K562 (cell line): ENCODE measurements at regions not wholly inside any gene's neighbourhood (a gene's known extent, or its start where the extent isn't known, plus 50 kb on each side); places are given as distances from the start of the nearest gene placed in this dataset.
"Not testable (repeated sequence)": the region's sequence is repeated elsewhere in the genome, so short reads cannot be mapped to it uniquely, and the experiment has no call there.

Experiments
- ATAC-seq: fragments of 200-7000 bp; cut with Tn5 transposase; 3 replicates; pipeline ENCODE4 v1.9.1; 2020; ENCODE audit warnings: moderate library complexity
- BruUV-seq: library from RNA; stranded (reverse); fragments of 400-500 nt; replicated peaks from 2 replicates; lab custom pipeline; 2021; lab: Mats Ljungman, UMichigan
- CTCF ChIA-PET: fragments of 300-600 bp; formaldehyde crosslinking; extraction: SDS; loops from one replicate; lab custom pipeline; 2021; ENCODE audit warnings: low intra/inter-chr PET ratio; lab: Yijun Ruan, JAX
- POLR2A ChIA-PET: fragments of 300-600, 350-650 bp; sonication (Branson Sonifier 250); formaldehyde crosslinking; extraction: SDS; loops from one replicate; lab custom pipeline; 2021; ENCODE audit warnings: antibody characterized with exemption, inconsistent platforms; lab: Yijun Ruan, JAX
- DNase-seq, 4 experiments: peaks; one replicate each; pipeline versions ENCODE4 v3.0.0 to v3.0.0-alpha.2; 2011 to 2018; ENCODE audit warnings: low spot score in 3 of 4, mixed read lengths in 3 of 4; ENCODE audit errors: extremely low read depth in 1 of 4
- FAIRE-seq: peaks from 2 replicates; lab custom pipeline; 2011; peaks lifted over from hg19 to GRCh38; lab: Jason Lieb, UNC
- H2AFZ ChIP-seq: 2 replicates; pipeline ENCODE4 v1.6.0; 2011; ENCODE audit warnings: low read depth, low read length, control low read depth, inconsistent platforms
- H3K27ac ChIP-seq: fragments of 200-600 bp; 3 replicates; pipeline ENCODE4 v1.8.0; 2011; ENCODE audit warnings: low read depth, mild to moderate bottlenecking, control low read depth, inconsistent platforms, low read length, moderate library complexity, mixed read lengths; ENCODE audit errors: extremely low read depth
- H3K27me3 ChIP-seq, 2 experiments: fragments of 300-600 bp in 1 of 2; 2 replicates in 1 of 2; 3 replicates in 1 of 2; pipeline versions ENCODE4 v1.6.0 to v1.8.0; 2011; ENCODE audit warnings: inconsistent platforms in 2 of 2, low read length in 2 of 2, mild to moderate bottlenecking in 1 of 2, mixed read lengths in 1 of 2, moderate library complexity in 1 of 2; ENCODE audit not compliant: control insufficient read depth in 2 of 2, insufficient read depth in 2 of 2
- H3K36me3 ChIP-seq: fragments of 300-600 bp; 3 replicates; pipeline ENCODE4 v1.8.0; 2011; ENCODE audit warnings: mild to moderate bottlenecking, low read length, inconsistent platforms; ENCODE audit not compliant: control insufficient read depth, insufficient read depth
- H3K4me1 ChIP-seq, 2 experiments: fragments of 200-600 bp in 1 of 2; replicated peaks in 1 of 2; 2 replicates in 1 of 2; 3 replicates in 1 of 2; pipeline versions ENCODE4 v1.5.1 to v1.8.0; 2011; ENCODE audit warnings: inconsistent platforms in 2 of 2, low read length in 2 of 2, mild to moderate bottlenecking in 1 of 2, mixed read lengths in 1 of 2, moderate library complexity in 1 of 2; ENCODE audit not compliant: control insufficient read depth in 2 of 2, insufficient read depth in 2 of 2
- H3K4me2 ChIP-seq: 2 replicates; pipeline ENCODE4 v1.6.1; 2011; ENCODE audit warnings: low read length, control low read depth, inconsistent platforms, mixed read lengths; ENCODE audit not compliant: insufficient read depth
- H3K4me3 ChIP-seq: fragments of 200-600 bp; sonication (generic), shearing (Covaris generic); 2 replicates; pipeline ENCODE4 v1.5.1; 2016; ENCODE audit warnings: control low read depth, inconsistent platforms
- H3K79me2 ChIP-seq: fragments of 200-600 bp; 3 replicates; pipeline ENCODE4 v1.8.0; 2011; ENCODE audit warnings: low read length, inconsistent platforms; ENCODE audit not compliant: control insufficient read depth, insufficient read depth
- H3K9ac ChIP-seq, 2 experiments: 2 replicates each; pipeline versions ENCODE4 v1.6.0 to v1.6.1; 2011; ENCODE audit warnings: low read depth in 2 of 2, low read length in 2 of 2, control low read depth in 1 of 2, inconsistent platforms in 1 of 2, mild to moderate bottlenecking in 1 of 2, mixed read lengths in 1 of 2; ENCODE audit not compliant: insufficient read depth in 1 of 2
- H3K9me1 ChIP-seq: one replicate; pipeline ENCODE4 v1.6.0; 2011; ENCODE audit warnings: inconsistent platforms, mild to moderate bottlenecking, low read length, moderate library complexity; ENCODE audit not compliant: control insufficient read depth, insufficient read depth
- H3K9me3 ChIP-seq: replicated peaks from 2 replicates; pipeline ENCODE4 v1.5.1; 2011; ENCODE audit warnings: low read depth, low read length, inconsistent platforms; ENCODE audit not compliant: control insufficient read depth, insufficient read depth
- H4K20me1 ChIP-seq: replicated peaks from 2 replicates; pipeline ENCODE4 v1.6.1; 2011; ENCODE audit warnings: low read length, inconsistent platforms, mixed read lengths; ENCODE audit not compliant: control insufficient read depth, insufficient read depth
- HMGN3 ChIP-seq: IDR thresholded peaks from 2 replicates; pipeline ENCODE4 v1.6.1; 2011; ENCODE audit warnings: borderline replicate concordance, low read depth, mild to moderate bottlenecking, mixed read lengths, low read length; ENCODE audit not compliant: insufficient read length; ENCODE audit errors: extremely low read depth
- KDM4B ChIP-seq, 2 experiments: fragments of 450-650 bp in 1 of 2; sonication (generic) in 1 of 2; IDR thresholded peaks; 2 replicates each; pipeline ENCODE4 v1.6.1; 2016 to 2017; ENCODE audit warnings: borderline replicate concordance in 2 of 2, antibody characterized with exemption in 1 of 2, low read depth in 1 of 2, mild to moderate bottlenecking in 1 of 2
- KLF6 ChIP-seq: fragments of 250-450 bp; sonication (Bioruptor Pico); IDR thresholded peaks from 2 replicates; pipeline ENCODE4 v1.4.0; 2020; ENCODE audit warnings: mild to moderate bottlenecking, moderate library complexity, borderline replicate concordance
- MAFG ChIP-seq: fragments of 450-650 bp; conservative IDR thresholded peaks from 2 replicates; pipeline ENCODE4 v1.6.1; 2016; ENCODE audit warnings: missing genetic modification characterization, missing compliant biosample characterization
- NCOA2 ChIP-seq, 2 experiments: fragments of 450-650 bp; IDR thresholded peaks; 2 replicates each; pipeline ENCODE4 v1.6.1; 2018; ENCODE audit warnings: mild to moderate bottlenecking in 2 of 2, moderate library complexity in 1 of 2; ENCODE audit not compliant: partially characterized antibody in 2 of 2
- SAP30 ChIP-seq: fragments of 200-600 bp; sonication (generic); IDR thresholded peaks from 2 replicates; pipeline ENCODE4 v1.6.1; 2012; ENCODE audit warnings: borderline replicate concordance, low read depth, mild to moderate bottlenecking, moderate library complexity, low read length, control low read depth, inconsistent platforms; ENCODE audit not compliant: insufficient read depth, poor library complexity, severe bottlenecking
- SRSF1 ChIP-seq: fragments of 200-400 bp; formaldehyde crosslinking; IDR thresholded peaks from 2 replicates; pipeline ENCODE4 v1.6.1; 2017; ENCODE audit warnings: mild to moderate bottlenecking, low read depth, low read length, moderate library complexity
- SRSF7 ChIP-seq: fragments of 200-400 bp; formaldehyde crosslinking; optimal IDR thresholded peaks from 2 replicates; pipeline ENCODE3; 2017; ENCODE audit warnings: mild to moderate bottlenecking, low read depth, low read length
- SUPT5H ChIP-seq: fragments of 450-650 bp; IDR thresholded peaks from 2 replicates; pipeline ENCODE4 v1.6.1; 2016
- USF2 ChIP-seq: sonication (generic); formaldehyde crosslinking; IDR thresholded peaks from 2 replicates; pipeline ENCODE4 v1.5.0; 2020; ENCODE audit warnings: missing genetic modification reagents
- ZEB2 ChIP-seq: fragments of 450-650 bp; IDR thresholded peaks from 2 replicates; pipeline ENCODE4 v1.6.1; 2016
- ZNF174 ChIP-seq: fragments of 250-450 bp; sonication (Bioruptor Pico); IDR thresholded peaks from 2 replicates; pipeline ENCODE4 v1.4.0; 2020; ENCODE audit warnings: mild to moderate bottlenecking
- ZNF175 ChIP-seq: fragments of 200-800 bp; sonication (Bioruptor generic); IDR thresholded peaks from 2 replicates; pipeline ENCODE4 v1.6.1; 2016; ENCODE audit warnings: low read depth, mild to moderate bottlenecking, missing genetic modification characterization, missing compliant biosample characterization
- ZNF707 ChIP-seq: fragments of 250-450 bp; sonication (Bioruptor Pico); conservative IDR thresholded peaks from 2 replicates; pipeline ENCODE4 v1.8.0; 2022; ENCODE audit warnings: inconsistent platforms, mild to moderate bottlenecking, moderate library complexity
- WGBS: fragments of 100-300 bp; shearing (Covaris generic); methylation state at CpG from one replicate; pipeline ENCODE4 v1.1.6; 2016; ENCODE audit warnings: low coverage, mixed read lengths; ENCODE audit not compliant: insufficient coverage; ENCODE audit errors: missing lambda C conversion rate; 5-methylcytosine and 5-hydroxymethylcytosine counted together
- in situ Hi-C: fragments of 300-500 bp; cut with MboI; formaldehyde crosslinking; loops from 4 replicates; pipeline ENCODE4 v1.15.0; 2018; ENCODE audit warnings: inconsistent platforms, mixed read lengths
- intact Hi-C: fragments of 100-400 bp; cut with micrococcal nuclease; formaldehyde crosslinking; loops from 2 replicates; pipeline ENCODE4 v1.14.2; 2022

- H3K27me3 ChIP-seq, H3K27ac ChIP-seq, H3K9me1 ChIP-seq, H3K79me2 ChIP-seq, in situ Hi-C loops, CTCF ChIA-PET, POLR2A ChIA-PET, ATAC-seq, DNase-seq, BruUV-seq, H3K9me3 ChIP-seq, H2AFZ ChIP-seq, H3K4me1 ChIP-seq, H4K20me1 ChIP-seq, H3K4me2 ChIP-seq, intact Hi-C loops, FAIRE-seq, H3K4me3 ChIP-seq, H3K9ac ChIP-seq, H3K36me3 ChIP-seq: not testable (repeated sequence)
- WGBS: 3% methylated on average over 5 of the region's 5 CpGs
These were observed 596.3 kb upstream of the EPHA5 start for GRCh38 chr4:66266554-66266953.

GRCh38 chr4:66266035-66266434 lies 595.7 kb upstream of the EPHA5 start:
- ATAC-seq (no peak), FAIRE-seq (no peak), DNase-seq (no peak)
- Histone ChIP-seq H3K4me2 (no peak overlapping the region), H3K9me3 (no peaks in the 10 kb centered on the region), H3K9ac (no peak overlapping the region), H4K20me1 (no peaks in the 10 kb centered on the region), H3K9me1 (no peaks in the 10 kb centered on the region), H3K27ac (no peak overlapping the region), H2AFZ (no peak overlapping the region), H3K4me1 (no peaks in the 10 kb centered on the region), H3K36me3 (no peaks in the 10 kb centered on the region), H3K27me3 (no peaks in the 10 kb centered on the region), H3K79me2 (no peaks in the 10 kb centered on the region), H3K4me3 (no peak overlapping the region)
- 5% methylated on average over 4 of the region's 5 CpGs for WGBS
- intact Hi-C loops (no loop called here), in situ Hi-C loops (no loop called here)
- BruUV-seq: no TSS peak
- no peak for TF ChIP-seq ZEB2
- no peak for TF ChIP-seq HMGN3
- TF ChIP-seq SUPT5H: no peak
- no peak for TF ChIP-seq KDM4B (IDR thresholded peaks at IDR 0.05; ENCODE audit: borderline replicate concordance in 2 of 2, low read depth in 1 of 2)
- no peak for TF ChIP-seq ZNF707
- no peak for TF ChIP-seq NCOA2 (IDR thresholded peaks at IDR 0.05; ENCODE audit: partially characterized antibody in 2 of 2)
- no peak for TF ChIP-seq USF2 (CRISPR knock-in tag)
- TF ChIP-seq ZNF174 (CRISPR knock-in tag): no peak
- TF ChIP-seq SRSF1: no peak
- no peak for TF ChIP-seq ZNF175 (CRISPR knock-in tag)
- TF ChIP-seq SAP30: no peak
- no peak for TF ChIP-seq KLF6
- TF ChIP-seq SRSF7: no peak
- TF ChIP-seq MAFG (tag): no peak
- ChIA-PET POLR2A (interaction anchor here (0.6 kb wide), 1 partner anchor 9 kb away, joined by 3 read pairs; no protein-coding TSS in a partner anchor), CTCF (no interaction called here)
